ENCODE measurements at regions not wholly inside any gene's neighbourhood (a gene's known extent, or its start where the extent isn't known, plus 50 kb on each side); places are given as distances from the start of the nearest gene placed in this dataset.

- DNase-seq = no peak
Measured at GRCh38 chr6:139591075-139591865, 216.8 kb upstream of the CITED2 start.

DNA sequence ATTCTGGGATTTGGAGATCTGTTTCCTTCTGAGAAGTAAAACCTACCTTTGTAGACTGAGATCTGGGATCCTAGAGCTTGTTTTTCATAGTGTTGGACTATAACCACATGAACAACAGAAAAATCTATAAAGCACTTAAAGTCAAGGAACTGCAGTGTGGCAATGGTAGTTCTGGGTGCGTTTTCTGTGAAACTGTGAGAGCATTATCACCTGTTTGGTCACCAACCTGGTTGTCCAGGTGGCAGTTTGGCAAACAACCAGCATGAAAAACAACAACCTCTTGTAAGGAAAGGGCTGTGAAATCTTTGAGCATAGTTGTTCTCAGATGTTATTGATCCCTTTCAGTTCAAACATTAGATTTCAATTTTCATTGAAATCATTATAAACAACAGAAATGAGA lies 215.8 kb upstream of the CITED2 start:
- DNase-seq = no peak

GRCh38 chr6:139588734-139589593 lies 214.5 kb upstream of the CITED2 start:
- no peak for DNase-seq

GRCh38 chr6:139588076-139588639 lies 213.7 kb upstream of the CITED2 start:
- peak; percentile 67 for DNase-seq

DNA sequence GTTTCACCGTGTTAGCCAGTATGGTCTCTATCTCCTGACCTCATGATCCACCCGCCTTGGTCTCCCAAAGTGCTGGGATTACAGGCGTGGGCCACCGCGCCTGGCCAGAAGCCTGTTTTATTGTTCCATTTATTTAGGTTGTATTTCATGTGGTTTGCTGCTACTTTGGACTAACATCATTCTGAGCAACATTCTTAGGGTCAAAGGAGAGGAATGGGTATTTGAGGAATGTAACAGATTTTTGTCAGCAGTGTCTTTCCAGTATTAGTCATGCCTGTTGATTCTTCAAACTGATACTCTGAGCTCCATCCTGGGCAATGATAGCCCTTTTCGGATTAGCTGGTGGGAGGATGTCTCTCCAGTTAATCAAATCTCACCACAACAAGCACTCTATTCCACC lies 213.0 kb upstream of the CITED2 start:
- DNase-seq = peak; percentile 78

DNA sequence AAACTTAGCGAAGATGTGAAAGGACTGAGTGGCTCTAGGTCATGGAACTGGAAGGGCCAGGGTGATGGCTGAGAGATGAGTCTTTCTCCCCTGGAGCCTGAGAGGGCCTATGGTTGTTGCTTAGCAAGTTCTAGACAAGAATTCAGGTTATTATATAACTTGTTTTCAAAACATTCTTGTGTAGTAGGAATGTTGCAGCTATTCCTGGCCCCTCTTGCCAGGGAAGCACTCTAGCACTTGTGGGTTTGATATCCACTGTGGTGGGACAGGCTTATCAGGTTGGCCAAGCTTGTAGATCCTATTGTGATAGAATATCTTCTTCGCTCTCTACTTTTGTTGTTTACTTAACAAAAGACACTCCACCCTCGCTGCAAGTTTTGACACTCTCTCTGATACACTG lies 211.8 kb upstream of the CITED2 start:
- peak; percentile 69 for DNase-seq

- DNase-seq = no peak
Measured at GRCh38 chr6:139584599-139584998, 210.2 kb upstream of the CITED2 start.

DNA sequence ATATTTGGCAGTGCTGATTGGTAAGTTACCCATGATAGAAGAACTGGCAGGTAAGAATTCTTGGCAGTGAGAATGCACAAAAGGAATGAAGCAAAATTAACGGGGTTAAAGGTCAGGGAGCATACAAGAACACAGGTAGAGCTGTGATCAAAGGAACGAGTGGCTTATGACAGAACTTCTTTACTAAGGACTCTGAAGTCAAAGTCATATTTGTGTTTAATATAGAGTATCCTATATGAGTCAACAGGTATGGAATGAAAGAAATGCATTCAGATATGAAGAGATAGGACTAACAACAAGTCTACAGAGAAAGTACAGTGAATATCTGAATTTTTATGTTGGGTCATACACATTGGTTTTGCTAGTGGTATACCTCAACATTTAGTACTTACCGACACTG lies 209.0 kb upstream of the CITED2 start:
- no peak for DNase-seq

DNA sequence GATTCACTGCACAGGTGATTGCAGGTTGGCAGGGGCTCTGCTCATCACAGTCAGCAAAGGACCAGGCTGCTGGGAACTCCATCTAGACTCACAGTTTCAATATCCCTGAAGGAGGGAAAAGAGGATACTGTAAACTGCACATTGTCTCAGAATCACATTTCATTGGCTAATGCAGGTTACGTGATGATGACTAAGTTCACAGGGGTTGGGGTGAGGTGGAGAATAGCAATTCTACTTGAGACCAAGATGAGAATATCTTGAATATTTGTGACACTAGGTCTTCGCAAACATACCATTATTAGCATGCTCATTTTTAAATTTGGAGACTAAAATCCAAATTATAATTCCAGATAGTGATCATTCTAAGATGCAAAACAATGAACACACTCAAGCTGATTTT lies 208.5 kb upstream of the CITED2 start:
- DNase-seq = no peak

DNA sequence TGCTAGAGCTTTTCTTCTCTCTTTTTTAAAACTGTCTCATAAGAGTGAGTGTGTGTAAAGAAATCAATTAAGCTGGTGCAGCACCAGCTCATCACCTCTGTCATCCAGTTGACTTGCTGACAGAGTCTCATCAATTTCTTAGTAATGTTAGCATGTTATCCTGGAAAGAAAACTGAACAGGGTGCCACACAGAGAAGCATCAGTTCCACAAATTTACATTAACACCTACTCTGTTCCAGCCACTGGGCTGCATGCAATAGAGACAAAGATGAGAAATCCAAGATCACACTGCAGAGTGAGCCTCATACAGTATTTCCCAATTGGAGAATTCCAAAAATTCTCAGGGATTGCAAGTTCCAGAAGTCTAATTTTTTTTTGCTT lies 207.0 kb upstream of the CITED2 start:
- DNase-seq = no peak

DNA sequence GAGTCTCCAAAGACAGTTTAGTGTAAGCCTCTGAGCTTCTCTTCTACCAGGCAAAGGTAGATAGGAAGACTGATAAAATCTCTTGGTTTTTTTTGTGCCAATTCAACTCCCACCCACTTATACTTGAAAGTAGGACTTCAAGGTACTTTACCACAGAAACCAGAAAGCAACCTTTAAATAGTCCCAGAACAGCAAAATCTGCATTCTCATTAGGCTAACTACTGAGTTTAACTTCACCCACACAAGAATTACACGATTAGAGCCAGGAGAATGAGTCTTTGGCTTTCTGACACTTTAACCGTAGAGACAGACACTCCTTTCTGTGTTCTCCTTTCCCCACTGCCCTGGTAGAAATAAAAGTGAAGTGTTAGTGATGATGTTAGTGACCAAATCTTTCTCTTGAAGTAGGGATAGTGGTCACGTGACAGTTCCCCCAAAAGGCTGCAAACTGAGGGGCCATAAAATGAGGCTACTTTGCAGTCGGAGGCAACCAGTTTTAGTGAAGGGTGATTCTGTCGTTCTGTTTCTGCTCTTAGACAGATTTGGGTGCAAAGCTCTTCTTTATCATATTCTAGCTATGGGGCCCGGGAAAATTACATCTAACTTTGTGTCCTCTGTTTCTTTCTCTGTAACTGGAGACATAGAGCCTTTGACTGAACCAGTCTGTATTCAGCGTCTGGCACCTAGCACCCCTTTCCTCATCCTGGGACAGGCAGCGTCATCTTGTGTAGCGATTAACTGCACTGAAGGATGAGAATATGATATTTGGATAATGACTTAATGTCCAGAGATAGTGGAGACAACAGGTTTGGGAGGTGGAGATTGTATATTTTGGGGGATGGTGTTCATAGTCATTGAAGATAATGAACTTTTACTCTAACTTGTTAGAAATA lies 206.4 kb upstream of the CITED2 start:
- no peak for DNase-seq

DNA sequence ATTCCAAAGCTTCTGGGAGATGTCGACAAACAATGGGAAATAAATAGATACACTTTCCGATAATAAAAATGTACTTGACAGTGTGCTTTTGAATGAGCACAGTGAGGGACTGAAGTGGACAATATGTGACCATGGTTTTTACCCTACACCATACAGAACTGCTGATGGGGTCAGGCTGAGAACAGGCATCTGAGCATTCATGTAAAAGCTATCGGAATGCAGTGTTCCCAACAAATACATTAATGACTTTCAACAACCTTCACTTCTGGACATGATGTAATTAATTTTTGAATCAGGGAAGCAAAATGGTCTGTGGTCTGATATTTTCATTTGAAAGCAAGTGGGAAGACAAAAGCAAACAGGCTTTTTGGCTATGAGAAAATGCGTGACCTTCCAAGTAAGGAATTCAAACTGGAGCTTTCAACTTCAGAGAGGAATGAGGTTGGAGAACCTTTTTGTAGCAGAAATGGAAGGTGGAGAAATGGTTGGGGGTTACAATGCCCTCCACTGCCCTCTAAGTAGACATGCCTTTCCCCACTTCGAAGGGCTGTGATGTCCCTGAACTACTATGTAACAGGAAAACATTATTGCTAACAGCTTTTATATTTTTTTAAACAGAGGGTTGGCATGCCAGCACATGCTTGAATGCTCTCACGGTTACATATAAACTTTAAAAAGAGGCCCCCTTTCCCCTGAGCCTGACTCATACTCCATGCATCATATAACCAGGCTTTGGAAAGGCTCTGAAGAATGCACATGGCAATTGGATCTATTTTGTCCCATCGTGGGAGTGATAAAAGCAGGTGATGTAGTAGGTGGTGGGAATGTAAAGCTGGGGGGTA lies 203.5 kb upstream of the CITED2 start:
- DNase-seq = peak; percentile 59

DNA sequence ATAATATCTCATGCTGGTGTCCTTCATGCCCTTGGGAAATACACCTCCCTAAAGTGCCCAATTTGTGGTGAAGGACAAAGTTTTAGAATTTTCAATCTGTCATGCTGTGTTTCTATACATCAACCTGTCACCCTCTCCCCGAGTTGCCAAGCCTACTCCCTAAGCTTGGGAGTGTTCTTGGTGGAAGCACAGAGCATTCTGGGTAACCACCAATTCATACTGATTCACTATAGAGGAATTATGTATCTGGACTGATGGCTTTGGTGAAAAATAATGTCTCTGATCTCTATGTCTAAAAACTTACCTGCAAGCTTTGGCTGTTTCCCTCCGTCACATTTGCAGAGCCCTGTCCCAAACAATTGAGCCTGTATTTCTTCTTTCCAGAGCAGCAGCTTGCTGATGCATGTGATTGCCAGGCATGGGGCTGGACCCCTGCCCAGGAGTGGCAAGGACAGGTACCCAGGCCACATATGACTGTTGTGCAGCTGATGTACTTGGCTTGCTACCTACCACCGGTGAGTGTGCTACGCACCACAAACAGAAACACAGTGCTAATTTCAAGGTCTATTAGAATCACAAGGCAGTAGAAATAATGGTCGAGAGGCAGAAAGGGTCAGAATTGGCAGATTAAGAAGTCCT lies 202.8 kb upstream of the CITED2 start:
- no peak for DNase-seq

- no peak for DNase-seq
Measured at GRCh38 chr6:139572001-139572400, 197.6 kb upstream of the CITED2 start.

GRCh38 chr6:139570166-139570565 lies 195.7 kb upstream of the CITED2 start:
- no peak for DNase-seq

GRCh38 chr6:139569566-139569965 lies 195.1 kb upstream of the CITED2 start:
- DNase-seq = no peak

DNA sequence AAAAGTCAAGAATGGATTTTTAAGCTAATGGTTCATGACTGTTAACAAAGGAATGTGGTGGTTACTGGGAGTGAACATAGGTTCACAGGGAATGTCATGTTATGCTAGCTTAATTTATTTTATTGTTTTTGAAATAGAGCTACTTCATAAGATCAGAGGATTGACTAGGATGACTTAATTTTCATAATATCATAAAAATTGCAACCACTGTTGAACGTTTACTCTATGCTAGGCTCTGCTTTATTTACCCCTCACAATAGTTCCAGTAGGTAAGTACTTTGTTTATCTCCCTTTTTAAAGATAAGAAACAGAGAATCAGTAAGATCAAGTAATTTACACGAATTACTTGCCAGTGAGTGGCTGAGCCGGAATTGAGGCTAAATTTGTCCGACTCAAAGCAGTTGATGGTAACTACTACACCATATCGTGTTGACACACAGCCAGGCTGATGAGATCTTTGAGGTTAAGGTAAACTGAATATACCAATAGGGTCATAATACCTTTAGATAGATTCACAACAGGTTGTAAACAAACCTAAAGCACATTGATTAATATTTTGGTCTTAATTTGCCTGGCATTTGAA lies 194.6 kb upstream of the CITED2 start:
- DNase-seq = no peak

DNA sequence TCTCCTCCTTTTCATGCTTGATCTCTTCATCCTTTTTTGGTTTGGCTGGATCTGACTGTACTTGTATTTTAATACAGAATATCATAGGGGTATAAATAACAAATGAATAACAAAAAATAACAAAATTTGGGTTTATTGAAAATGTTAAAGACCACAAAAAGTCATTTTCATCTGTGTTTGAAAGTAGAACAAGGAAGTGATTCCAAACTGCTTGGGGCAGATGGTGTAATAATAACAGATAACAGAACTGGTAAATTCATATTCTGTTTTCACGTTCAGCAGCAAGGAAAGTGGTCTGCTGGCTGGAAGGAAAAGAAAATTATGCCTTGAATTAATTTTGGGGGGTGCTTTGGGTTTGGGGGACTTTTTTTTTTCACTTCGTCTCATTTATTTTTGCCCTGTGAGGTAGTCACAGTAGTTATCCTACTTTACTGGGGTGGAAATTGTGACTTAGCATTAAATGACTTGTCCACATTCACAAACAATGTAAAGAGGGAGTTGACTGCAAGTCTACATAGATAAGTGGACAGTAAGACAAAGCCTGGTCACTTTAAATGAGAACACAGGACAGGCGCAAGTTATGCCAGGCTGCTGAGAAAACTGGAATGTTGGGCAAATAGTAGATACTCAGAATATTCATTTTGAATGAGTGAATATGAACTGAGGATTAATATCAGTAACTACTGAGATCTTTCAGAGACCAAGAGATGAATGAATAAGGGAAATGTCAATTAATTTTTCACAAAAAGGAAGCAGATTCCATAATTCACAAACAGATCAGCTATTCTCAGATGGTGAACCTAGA lies 193.9 kb upstream of the CITED2 start:
- no peak for DNase-seq

DNA sequence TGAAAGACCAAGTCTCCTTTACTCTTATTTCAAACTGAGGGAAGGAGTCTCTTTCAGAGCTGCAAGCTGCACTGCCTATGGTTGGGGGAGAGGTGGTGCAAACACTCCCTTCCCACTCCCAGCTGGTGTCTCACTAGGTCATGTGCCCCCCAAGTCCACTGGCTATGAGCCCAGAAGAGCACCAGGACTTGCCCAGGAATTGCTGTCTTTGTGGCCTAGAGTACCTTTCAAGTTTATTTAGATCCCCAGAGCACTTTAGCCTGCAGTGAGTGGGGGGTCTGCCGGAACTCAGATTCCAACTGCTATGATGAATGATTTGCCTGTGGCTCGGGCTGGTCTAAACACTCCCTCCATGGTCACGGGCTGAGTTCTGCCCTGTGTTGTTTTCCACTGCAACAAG lies 192.6 kb upstream of the CITED2 start:
- DNase-seq = peak; percentile 50

DNA sequence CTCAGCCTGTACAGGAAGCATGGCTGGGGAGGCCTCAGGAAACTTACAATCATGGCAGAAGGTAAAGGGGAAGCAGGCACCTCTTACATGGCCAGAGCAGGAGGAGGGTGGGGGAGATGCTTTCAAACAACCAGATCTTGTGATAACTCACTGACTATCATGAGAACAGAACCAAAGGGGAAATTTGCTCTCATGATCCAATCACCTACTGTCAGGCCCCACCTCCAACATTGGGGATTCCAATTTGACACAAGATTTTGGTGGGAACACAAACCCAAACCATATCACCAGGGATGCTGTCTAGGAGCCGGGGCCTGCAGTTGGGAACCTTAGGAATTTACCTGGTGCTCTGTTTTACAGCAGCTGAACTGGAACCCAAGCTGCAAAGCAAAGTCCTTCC lies 191.1 kb upstream of the CITED2 start:
- peak; percentile 55 for DNase-seq
